WTC11 (cell line): ENCODE measurements at regions not wholly inside any gene's neighbourhood (a gene's known extent, or its start where the extent isn't known, plus 50 kb on each side); places are given as distances from the start of the nearest gene placed in this dataset.

Source experiments
- ATAC-seq: fragments of 200-7000 bp; cut with Tn5 transposase; 2 replicates; pipeline ENCODE4 v1.10.0; 2021; ENCODE audit warnings: mild to moderate bottlenecking, moderate library complexity
- CTCF ChIA-PET: fragments of 300-600 bp; sonication (Branson Sonifier 250); formaldehyde crosslinking; loops from one replicate; lab custom pipeline; 2021; ENCODE audit warnings: antibody characterized with exemption; lab: Charles Lee
- POLR2A ChIA-PET: fragments of 350-600 bp; sonication (Branson Sonifier 250); formaldehyde crosslinking; loops from one replicate; lab custom pipeline; 2021; ENCODE audit warnings: antibody characterized with exemption; lab: Charles Lee
- DNase-seq: peaks from one replicate; pipeline ENCODE4 v3.0.0; 2021; ENCODE audit warnings: low spot score
- H3K27ac Mint-ChIP-seq: 2 replicates; pipeline ENCODE4 v1.8.0; 2021; ENCODE audit warnings: mixed read lengths
- H3K27me3 Mint-ChIP-seq: 2 replicates; pipeline ENCODE4 v1.8.0; 2021; ENCODE audit warnings: low read depth, mild to moderate bottlenecking, moderate library complexity, mixed read lengths
- H3K36me3 Mint-ChIP-seq: 2 replicates; pipeline ENCODE4 v1.8.0; 2021; ENCODE audit warnings: mixed read lengths
- H3K4me1 Mint-ChIP-seq: 2 replicates; pipeline ENCODE4 v1.8.0; 2022; ENCODE audit warnings: mixed read lengths
- H3K4me3 Mint-ChIP-seq: 2 replicates; pipeline ENCODE4 v1.8.0; 2021; ENCODE audit warnings: mild to moderate bottlenecking, moderate library complexity, mixed read lengths
- H3K9me3 Mint-ChIP-seq: 2 replicates; pipeline ENCODE4 v1.8.0; 2021; ENCODE audit warnings: mixed read lengths
- ATF2 ChIP-seq: sonication (generic); formaldehyde crosslinking; IDR thresholded peaks from 2 replicates; pipeline ENCODE4 v1.8.1; 2022; ENCODE audit warnings: low read depth, missing genetic modification reagents, borderline replicate concordance
- CDX4 ChIP-seq: fragments of 250-450 bp; sonication (Bioruptor Pico); IDR thresholded peaks from 2 replicates; pipeline ENCODE4 v1.9.0; 2021; ENCODE audit warnings: moderate library complexity, mild to moderate bottlenecking, inconsistent platforms, borderline replicate concordance
- CREB1 ChIP-seq: sonication (generic); formaldehyde crosslinking; IDR thresholded peaks from 2 replicates; pipeline ENCODE4 v1.8.0; 2023; ENCODE audit warnings: mild to moderate bottlenecking, missing genetic modification reagents
- CREM ChIP-seq: sonication (generic); formaldehyde crosslinking; IDR thresholded peaks from 2 replicates; pipeline ENCODE4 v1.8.1; 2022; ENCODE audit warnings: mild to moderate bottlenecking, missing genetic modification reagents, moderate library complexity
- ELF4 ChIP-seq: sonication (generic); formaldehyde crosslinking; IDR thresholded peaks from 2 replicates; pipeline ENCODE4 v1.8.1; 2022; ENCODE audit warnings: low read depth, mild to moderate bottlenecking, moderate library complexity, missing genetic modification reagents
- FOXK1 ChIP-seq: sonication (generic); formaldehyde crosslinking; IDR thresholded peaks from 2 replicates; pipeline ENCODE4 v1.8.0; 2022; ENCODE audit warnings: mild to moderate bottlenecking, moderate library complexity, missing genetic modification reagents
- FOXP1 ChIP-seq: sonication (generic); formaldehyde crosslinking; IDR thresholded peaks from 2 replicates; pipeline ENCODE4 v1.8.0; 2022; ENCODE audit warnings: missing genetic modification reagents, mild to moderate bottlenecking, moderate library complexity, borderline replicate concordance
- HMGA2 ChIP-seq: fragments of 250-450 bp; sonication (Bioruptor Pico); IDR thresholded peaks from 2 replicates; pipeline ENCODE4 v1.4.0; 2021; ENCODE audit warnings: mild to moderate bottlenecking, moderate library complexity
- HMGXB4 ChIP-seq: sonication (generic); formaldehyde crosslinking; IDR thresholded peaks from 2 replicates; pipeline ENCODE4 v1.8.1; 2023; ENCODE audit warnings: mild to moderate bottlenecking, moderate library complexity, missing genetic modification reagents
- MXD4 ChIP-seq: fragments of 250-450 bp; sonication (Bioruptor Pico); IDR thresholded peaks from 2 replicates; pipeline ENCODE4 v1.8.0; 2021; ENCODE audit warnings: mild to moderate bottlenecking, moderate library complexity, borderline replicate concordance
- NFE2L1 ChIP-seq: sonication (generic); formaldehyde crosslinking; IDR thresholded peaks from 2 replicates; pipeline ENCODE4 v1.8.1; 2023; ENCODE audit warnings: missing genetic modification reagents
- TP53 ChIP-seq: sonication (generic); formaldehyde crosslinking; IDR thresholded peaks from 2 replicates; pipeline ENCODE4 v1.8.1; 2023; ENCODE audit warnings: mild to moderate bottlenecking, missing genetic modification reagents
- ZNF425 ChIP-seq: fragments of 250-450 bp; sonication (Bioruptor Pico); conservative IDR thresholded peaks from 2 replicates; pipeline ENCODE4 v1.9.0; 2021; ENCODE audit warnings: mild to moderate bottlenecking
- ZSCAN18 ChIP-seq: fragments of 250-450 bp; sonication (Bioruptor Pico); IDR thresholded peaks from 2 replicates; pipeline ENCODE4 v2.1.2; 2022; ENCODE audit warnings: mild to moderate bottlenecking, moderate library complexity
- TF ChIP-seq, protein P1 (sequence below): sonication (generic); formaldehyde crosslinking; IDR thresholded peaks from 2 replicates; pipeline ENCODE4 v1.8.0; 2023; ENCODE audit warnings: missing genetic modification reagents, mild to moderate bottlenecking, borderline replicate concordance
- TF ChIP-seq, protein P2 (sequence below): sonication (generic); formaldehyde crosslinking; IDR thresholded peaks from 2 replicates; pipeline ENCODE4 v1.8.1; 2023; ENCODE audit warnings: mild to moderate bottlenecking, missing genetic modification reagents

DNA sequence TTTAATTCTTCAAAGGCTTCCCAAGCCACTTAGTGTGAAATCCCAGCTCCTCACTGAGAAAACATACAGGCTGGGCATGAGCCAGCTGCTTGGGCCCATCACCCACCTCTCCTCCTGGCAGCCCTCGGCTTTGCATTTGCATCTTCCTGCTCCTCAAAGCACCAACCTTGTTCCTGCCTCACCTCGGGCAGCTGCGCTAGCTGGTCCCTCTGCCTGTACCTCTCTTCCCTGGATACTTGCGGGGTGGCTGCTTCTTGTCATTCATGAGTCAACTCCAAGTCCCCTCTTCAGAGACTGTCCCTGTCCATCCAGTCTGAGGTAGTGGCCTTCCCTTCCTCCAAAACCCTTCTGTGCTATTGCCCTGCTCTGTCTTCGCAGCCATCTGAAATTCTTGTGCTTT, 116.1 kb upstream of the CXCL14 start:
- DNase-seq: no peak
- Mint-ChIP-seq H3K36me3 (no peaks in the 10 kb centered on the region), H3K4me3 (no peak overlapping the region), H3K9me3 (no peaks in the 10 kb centered on the region), H3K27ac (no peak overlapping the region), H3K4me1 (peaks cover 5% of the 10 kb centered on the region; the same call in 1 of the 2 replicates), H3K27me3 (peaks cover 5% of the 10 kb centered on the region; the same call in 1 of the 2 replicates)
- ATAC-seq: no peak
- TF ChIP-seq MXD4 (CRISPR knock-in tag) (no peak), CREB1 (no peak), ZSCAN18 (no peak), FOXP1 (no peak), TP53 (CRISPR knock-in tag) (no peak), HMGXB4 (CRISPR knock-in tag) (no peak), ATF2 (CRISPR knock-in tag) (no peak), CDX4 (CRISPR knock-in tag) (no peak), NFE2L1 (no peak)
- TF ChIP-seq, protein P1, sequence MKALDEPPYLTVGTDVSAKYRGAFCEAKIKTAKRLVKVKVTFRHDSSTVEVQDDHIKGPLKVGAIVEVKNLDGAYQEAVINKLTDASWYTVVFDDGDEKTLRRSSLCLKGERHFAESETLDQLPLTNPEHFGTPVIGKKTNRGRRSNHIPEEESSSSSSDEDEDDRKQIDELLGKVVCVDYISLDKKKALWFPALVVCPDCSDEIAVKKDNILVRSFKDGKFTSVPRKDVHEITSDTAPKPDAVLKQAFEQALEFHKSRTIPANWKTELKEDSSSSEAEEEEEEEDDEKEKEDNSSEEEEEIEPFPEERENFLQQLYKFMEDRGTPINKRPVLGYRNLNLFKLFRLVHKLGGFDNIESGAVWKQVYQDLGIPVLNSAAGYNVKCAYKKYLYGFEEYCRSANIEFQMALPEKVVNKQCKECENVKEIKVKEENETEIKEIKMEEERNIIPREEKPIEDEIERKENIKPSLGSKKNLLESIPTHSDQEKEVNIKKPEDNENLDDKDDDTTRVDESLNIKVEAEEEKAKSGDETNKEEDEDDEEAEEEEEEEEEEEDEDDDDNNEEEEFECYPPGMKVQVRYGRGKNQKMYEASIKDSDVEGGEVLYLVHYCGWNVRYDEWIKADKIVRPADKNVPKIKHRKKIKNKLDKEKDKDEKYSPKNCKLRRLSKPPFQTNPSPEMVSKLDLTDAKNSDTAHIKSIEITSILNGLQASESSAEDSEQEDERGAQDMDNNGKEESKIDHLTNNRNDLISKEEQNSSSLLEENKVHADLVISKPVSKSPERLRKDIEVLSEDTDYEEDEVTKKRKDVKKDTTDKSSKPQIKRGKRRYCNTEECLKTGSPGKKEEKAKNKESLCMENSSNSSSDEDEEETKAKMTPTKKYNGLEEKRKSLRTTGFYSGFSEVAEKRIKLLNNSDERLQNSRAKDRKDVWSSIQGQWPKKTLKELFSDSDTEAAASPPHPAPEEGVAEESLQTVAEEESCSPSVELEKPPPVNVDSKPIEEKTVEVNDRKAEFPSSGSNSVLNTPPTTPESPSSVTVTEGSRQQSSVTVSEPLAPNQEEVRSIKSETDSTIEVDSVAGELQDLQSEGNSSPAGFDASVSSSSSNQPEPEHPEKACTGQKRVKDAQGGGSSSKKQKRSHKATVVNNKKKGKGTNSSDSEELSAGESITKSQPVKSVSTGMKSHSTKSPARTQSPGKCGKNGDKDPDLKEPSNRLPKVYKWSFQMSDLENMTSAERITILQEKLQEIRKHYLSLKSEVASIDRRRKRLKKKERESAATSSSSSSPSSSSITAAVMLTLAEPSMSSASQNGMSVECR (CRISPR knock-in tag): no peak
- TF ChIP-seq, protein P2, sequence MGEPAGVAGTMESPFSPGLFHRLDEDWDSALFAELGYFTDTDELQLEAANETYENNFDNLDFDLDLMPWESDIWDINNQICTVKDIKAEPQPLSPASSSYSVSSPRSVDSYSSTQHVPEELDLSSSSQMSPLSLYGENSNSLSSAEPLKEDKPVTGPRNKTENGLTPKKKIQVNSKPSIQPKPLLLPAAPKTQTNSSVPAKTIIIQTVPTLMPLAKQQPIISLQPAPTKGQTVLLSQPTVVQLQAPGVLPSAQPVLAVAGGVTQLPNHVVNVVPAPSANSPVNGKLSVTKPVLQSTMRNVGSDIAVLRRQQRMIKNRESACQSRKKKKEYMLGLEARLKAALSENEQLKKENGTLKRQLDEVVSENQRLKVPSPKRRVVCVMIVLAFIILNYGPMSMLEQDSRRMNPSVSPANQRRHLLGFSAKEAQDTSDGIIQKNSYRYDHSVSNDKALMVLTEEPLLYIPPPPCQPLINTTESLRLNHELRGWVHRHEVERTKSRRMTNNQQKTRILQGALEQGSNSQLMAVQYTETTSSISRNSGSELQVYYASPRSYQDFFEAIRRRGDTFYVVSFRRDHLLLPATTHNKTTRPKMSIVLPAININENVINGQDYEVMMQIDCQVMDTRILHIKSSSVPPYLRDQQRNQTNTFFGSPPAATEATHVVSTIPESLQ (CRISPR knock-in tag): no peak
- POLR2A ChIA-PET: no interaction called here
- CTCF ChIA-PET: interaction anchor here (1.0 kb wide), 1 partner anchor 134 kb away, joined by 3 read pairs; no protein-coding TSS in a partner anchor

- Mint-ChIP-seq H3K27ac (no peak overlapping the region), H3K4me3 (no peak overlapping the region)
- no peak for ATAC-seq
- no peak for TF ChIP-seq FOXK1 (CRISPR knock-in tag)
- no peak for TF ChIP-seq HMGA2 (CRISPR knock-in tag)
- TF ChIP-seq CREM: no peak
- no peak for TF ChIP-seq ZNF425
- TF ChIP-seq, protein P1 (CRISPR knock-in tag): no peak
- TF ChIP-seq ELF4 (CRISPR knock-in tag): no peak
Measured at GRCh38 chr5:135694012-135694411, 115.2 kb upstream of the CXCL14 start.

More at GRCh38 chr5:135694012-135694411, 115.2 kb upstream of the CXCL14 start:
- DNase-seq: no peak
- ChIA-PET CTCF (no interaction called here), POLR2A (no interaction called here)
- no peaks in the 10 kb centered on the region for H3K9me3 Mint-ChIP-seq
- peaks cover 5% of the 10 kb centered on the region; the same call in 1 of the 2 replicates for H3K4me1 Mint-ChIP-seq
- H3K36me3 Mint-ChIP-seq: no peaks in the 10 kb centered on the region
- peaks cover 5% of the 10 kb centered on the region; the same call in 1 of the 2 replicates for H3K27me3 Mint-ChIP-seq
